Left lung (tissue), 4 donors: ENCODE measurements at regions not wholly inside any gene's neighbourhood (a gene's known extent, or its start where the extent isn't known, plus 50 kb on each side); places are given as distances from the start of the nearest gene placed in this dataset.
"Not testable (repeated sequence)": the region's sequence is repeated elsewhere in the genome, so short reads cannot be mapped to it uniquely, and the experiment has no call there.

Experiments
- ATAC-seq: fragments of 200-7000 bp; cut with Tn5 transposase; one replicate; pipeline ENCODE4 v1.9.1; 2020; ENCODE audit warnings: moderate library complexity
- DNase-seq, 4 donors: peaks; one replicate each; pipeline ENCODE4 v3.0.0-alpha.2; 2013 to 2020
- H3K27ac ChIP-seq, 2 donors: fragments of 200-600 bp; sonication (generic) in 1 of 2; one replicate each; pipeline versions ENCODE4 v1.5.0 to v1.8.0; 2020 to 2021
- H3K27me3 ChIP-seq, 2 donors: fragments of 200-600 bp; sonication (generic) in 1 of 2; one replicate each; pipeline versions ENCODE4 v1.5.0 to v1.8.0; 2020 to 2021
- H3K36me3 ChIP-seq, 2 donors: fragments of 200-600 bp; sonication (generic) in 1 of 2; one replicate each; pipeline versions ENCODE4 v1.5.0 to v1.8.0; 2020 to 2021
- H3K4me1 ChIP-seq, 2 donors: fragments of 200-600 bp; one replicate each; pipeline ENCODE4 v1.8.0; 2021
- H3K4me3 ChIP-seq, 2 donors: fragments of 200-600 bp; sonication (generic) in 1 of 2; one replicate each; pipeline versions ENCODE4 v1.5.0 to v1.8.0; 2020 to 2021; ENCODE audit warnings: mild to moderate bottlenecking in 1 of 2
- H3K9me3 ChIP-seq, 2 donors: fragments of 200-600 bp; sonication (generic) in 1 of 2; one replicate each; pipeline versions ENCODE4 v1.5.0 to v1.8.0; 2020 to 2021
- intact Hi-C, 2 donors: fragments of 100-400 bp; cut with DNase I; formaldehyde crosslinking; loops; one replicate each; pipeline versions ENCODE4 v1.11.2 to v1.14.2; 2022
- TF ChIP-seq, protein P1 (sequence below), 2 donors: fragments of 200-600 bp; sonication (generic) in 1 of 2; IDR thresholded peaks; one replicate each; pipeline versions ENCODE4 v1.5.0 to v1.8.0; 2021; ENCODE audit warnings: antibody characterized with exemption in 2 of 2
- donor health status: DM: no; HTN: yes; CAD: no.
- donor health status: DM: no; HTN: no; CAD: no.

DNA sequence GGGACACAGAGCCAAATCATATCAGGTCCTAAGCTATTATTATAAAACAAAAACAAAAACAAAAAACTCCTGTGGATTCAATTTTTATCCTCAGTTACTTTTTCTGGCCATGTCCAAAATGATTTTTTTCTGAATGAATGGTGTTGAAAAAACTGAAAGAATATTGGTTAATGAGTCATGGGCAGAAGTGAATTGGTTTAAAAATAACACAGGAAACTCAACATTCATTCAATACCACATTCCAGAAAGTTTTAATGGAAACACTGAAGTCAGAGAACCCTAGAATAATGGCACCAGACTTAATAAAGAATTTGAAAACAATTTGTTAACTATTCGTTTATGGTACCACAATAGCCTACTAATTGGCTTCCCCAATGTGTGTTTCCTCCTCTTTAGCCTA is 102.4 kb upstream of the CDH9 start:
- Histone ChIP-seq H3K9me3 (no peaks in the 10 kb centered on the region), H3K36me3 (no peaks in the 10 kb centered on the region), H3K27ac (no peak overlapping the region), H3K27me3 (no peaks in the 10 kb centered on the region), H3K4me3 (no peak overlapping the region), H3K4me1 (no peaks in the 10 kb centered on the region)
- intact Hi-C loops, result no loop called here
- ATAC-seq, result no peak
- no peak for DNase-seq
- TF ChIP-seq, protein P1, sequence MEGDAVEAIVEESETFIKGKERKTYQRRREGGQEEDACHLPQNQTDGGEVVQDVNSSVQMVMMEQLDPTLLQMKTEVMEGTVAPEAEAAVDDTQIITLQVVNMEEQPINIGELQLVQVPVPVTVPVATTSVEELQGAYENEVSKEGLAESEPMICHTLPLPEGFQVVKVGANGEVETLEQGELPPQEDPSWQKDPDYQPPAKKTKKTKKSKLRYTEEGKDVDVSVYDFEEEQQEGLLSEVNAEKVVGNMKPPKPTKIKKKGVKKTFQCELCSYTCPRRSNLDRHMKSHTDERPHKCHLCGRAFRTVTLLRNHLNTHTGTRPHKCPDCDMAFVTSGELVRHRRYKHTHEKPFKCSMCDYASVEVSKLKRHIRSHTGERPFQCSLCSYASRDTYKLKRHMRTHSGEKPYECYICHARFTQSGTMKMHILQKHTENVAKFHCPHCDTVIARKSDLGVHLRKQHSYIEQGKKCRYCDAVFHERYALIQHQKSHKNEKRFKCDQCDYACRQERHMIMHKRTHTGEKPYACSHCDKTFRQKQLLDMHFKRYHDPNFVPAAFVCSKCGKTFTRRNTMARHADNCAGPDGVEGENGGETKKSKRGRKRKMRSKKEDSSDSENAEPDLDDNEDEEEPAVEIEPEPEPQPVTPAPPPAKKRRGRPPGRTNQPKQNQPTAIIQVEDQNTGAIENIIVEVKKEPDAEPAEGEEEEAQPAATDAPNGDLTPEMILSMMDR (IDR thresholded peaks at IDR 0.05), result no peak

DNA sequence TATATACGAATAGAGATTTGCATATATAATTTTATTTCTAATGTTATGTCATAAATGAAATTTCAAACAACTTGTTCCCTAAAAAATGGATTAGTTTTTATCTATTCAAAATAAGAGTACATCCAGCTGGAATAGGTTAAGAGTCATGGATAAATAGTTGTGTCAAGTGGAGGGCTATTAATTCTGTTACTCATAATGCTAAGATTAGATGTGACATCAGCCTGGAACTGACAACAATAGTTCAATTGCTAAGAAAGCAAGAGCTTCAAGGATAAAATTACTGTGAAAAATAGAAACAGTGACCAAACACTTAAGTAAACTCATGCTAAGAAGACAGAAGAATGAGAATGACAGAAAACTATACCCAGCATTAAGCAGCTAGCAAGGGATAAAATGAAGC is 92.2 kb upstream of the CDH9 start:
- DNase-seq, result no peak
- no peaks in the 10 kb centered on the region for H3K36me3 ChIP-seq
- H3K4me1 ChIP-seq, result no peaks in the 10 kb centered on the region
- no peak overlapping the region for H3K4me3 ChIP-seq
- TF ChIP-seq, protein P1 (IDR thresholded peaks at IDR 0.05), result no peak
- H3K27me3 ChIP-seq, result no peaks in the 10 kb centered on the region
- H3K27ac ChIP-seq, result no peak overlapping the region
- intact Hi-C loops, result no loop called here
- ATAC-seq, result no peak
- H3K9me3 ChIP-seq, result no peaks in the 10 kb centered on the region

DNA sequence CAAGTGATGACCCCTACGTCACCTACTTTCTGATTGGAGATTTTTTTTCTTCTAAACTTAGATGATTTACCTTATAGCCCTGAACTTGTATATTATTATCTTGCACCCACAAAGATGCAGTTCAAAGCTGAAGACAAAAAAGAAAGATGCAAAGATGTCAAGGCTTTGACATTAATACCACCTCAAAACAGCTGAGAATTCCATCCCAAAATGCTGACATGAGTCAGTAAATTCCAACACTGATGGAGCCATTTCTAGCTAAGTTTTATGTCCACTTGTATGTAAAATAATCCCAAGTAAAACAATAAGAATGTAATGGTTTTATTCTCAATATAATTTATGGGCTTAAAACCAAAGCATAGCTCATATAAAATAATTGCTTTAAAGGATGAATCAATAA is 91.5 kb upstream of the CDH9 start:
- intact Hi-C loops, result no loop called here
- no peak for ATAC-seq
- H3K9me3 ChIP-seq, result no peaks in the 10 kb centered on the region
- no peak for DNase-seq
- TF ChIP-seq, protein P1 (IDR thresholded peaks at IDR 0.05), result no peak
- no peak overlapping the region for H3K27ac ChIP-seq
- no peak overlapping the region for H3K4me3 ChIP-seq
- no peaks in the 10 kb centered on the region for H3K27me3 ChIP-seq
- H3K36me3 ChIP-seq, result no peaks in the 10 kb centered on the region
- H3K4me1 ChIP-seq, result no peaks in the 10 kb centered on the region

DNA sequence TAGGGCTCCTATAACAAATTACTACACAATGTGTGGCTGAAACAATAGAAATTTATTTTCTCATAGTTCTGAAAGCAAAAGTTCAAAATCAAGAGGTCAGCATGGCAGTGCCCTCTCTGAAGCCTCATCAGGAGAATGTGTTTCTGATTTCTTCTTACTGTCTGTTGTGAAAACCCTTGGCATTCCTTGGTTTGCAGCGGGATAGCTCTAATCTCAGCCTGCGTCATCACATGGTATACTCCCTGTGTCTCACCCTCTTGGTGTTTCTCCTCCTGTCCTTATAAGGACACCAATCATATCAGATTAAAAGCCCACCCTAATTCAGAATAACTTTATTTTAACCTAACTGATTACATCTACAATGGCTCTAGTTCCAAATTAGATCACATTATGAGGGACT is 87.5 kb upstream of the CDH9 start:
- H3K4me1 ChIP-seq, result no peaks in the 10 kb centered on the region
- intact Hi-C loops, result no loop called here
- H3K9me3 ChIP-seq, result peaks cover 0 to 4% of the 10 kb centered on the region in 2 donors
- no peak overlapping the region for H3K27ac ChIP-seq
- DNase-seq (no peak), ATAC-seq (no peak)
- TF ChIP-seq, protein P1 (IDR thresholded peaks at IDR 0.05), result no peak
- no peaks in the 10 kb centered on the region for H3K27me3 ChIP-seq
- H3K4me3 ChIP-seq, result no peak overlapping the region
- no peaks in the 10 kb centered on the region for H3K36me3 ChIP-seq

DNA sequence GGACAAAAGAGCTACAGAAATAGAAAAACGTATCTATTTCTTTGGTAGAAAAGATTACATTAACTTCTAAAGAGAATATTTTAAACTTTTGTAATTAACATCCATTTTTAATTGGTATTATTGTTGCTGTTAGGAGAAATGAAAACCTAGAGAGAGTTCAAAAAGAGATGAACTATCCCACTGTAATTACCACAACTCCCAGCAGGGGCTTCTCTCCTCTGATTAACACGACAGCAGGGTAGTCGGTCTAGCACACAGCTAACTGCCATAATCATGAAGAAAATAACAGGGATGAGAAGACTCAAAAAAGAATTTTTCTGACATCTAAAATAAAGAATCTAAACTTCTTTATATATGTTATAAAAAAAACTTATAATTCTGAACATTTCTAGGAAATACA is 86.2 kb upstream of the CDH9 start:
- Histone ChIP-seq H3K27me3 (no peaks in the 10 kb centered on the region), H3K4me1 (no peaks in the 10 kb centered on the region), H3K4me3 (no peak overlapping the region), H3K27ac (no peak overlapping the region), H3K36me3 (no peaks in the 10 kb centered on the region), H3K9me3 (peaks cover 0 to 11% of the 10 kb centered on the region in 2 donors)
- no peak for DNase-seq
- intact Hi-C loops, result no loop called here
- TF ChIP-seq, protein P1 (IDR thresholded peaks at IDR 0.05), result no peak
- ATAC-seq, result no peak

DNA sequence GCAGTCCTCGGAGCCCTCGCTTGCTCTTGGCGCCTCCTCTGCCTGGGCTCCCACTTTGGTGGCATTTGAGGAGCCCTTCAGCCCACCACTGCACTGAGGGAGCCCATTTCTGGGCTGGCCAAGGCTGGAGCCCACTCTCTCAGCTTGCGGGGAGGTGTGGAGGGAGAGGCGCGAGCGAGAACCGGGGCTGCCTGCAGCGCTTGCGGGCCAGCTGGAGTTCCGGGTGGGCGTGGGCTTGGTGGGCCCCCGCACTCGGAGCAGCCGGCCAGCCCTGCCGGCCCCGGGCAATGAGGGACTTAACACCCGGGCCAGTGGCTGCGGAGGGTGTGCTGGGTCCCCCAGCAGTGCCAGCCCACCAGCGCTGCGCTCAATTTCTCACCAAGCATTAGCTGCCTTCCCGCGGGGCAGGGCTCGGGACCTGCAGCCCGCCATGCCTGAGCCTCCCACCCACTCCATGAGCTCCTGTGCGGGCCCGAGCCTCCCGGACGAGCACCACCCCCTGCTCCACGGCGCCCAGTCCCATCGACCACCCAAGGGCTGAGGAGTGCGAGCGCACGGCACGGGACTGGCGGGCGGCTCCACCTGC is 81.4 kb upstream of the CDH9 start:
- H3K4me3 ChIP-seq, H3K4me1 ChIP-seq, H3K27me3 ChIP-seq, ATAC-seq, H3K27ac ChIP-seq, intact Hi-C loops, H3K36me3 ChIP-seq: not testable (repeated sequence)
- DNase-seq, result peak in 1 of 4 donors; percentile 53
- peaks cover 0 to 20% of the 10 kb centered on the region in 2 donors for H3K9me3 ChIP-seq
